Body of pancreas (tissue), 4 donors: ENCODE measurements at regions not wholly inside any gene's neighbourhood (a gene's known extent, or its start where the extent isn't known, plus 50 kb on each side); places are given as distances from the start of the nearest gene placed in this dataset.

ENCODE experiments used
- ATAC-seq: fragments of 150-250 bp; one replicate; pipeline ENCODE4 v1.9.1; 2016
- DNase-seq, 4 donors: peaks; one replicate each; pipeline ENCODE4 v3.0.0-alpha.2; 2019
- H3K27ac ChIP-seq, 4 donors: fragments of 200-600 bp; sonication (generic); 1 replicate in 3 of 4; 2 replicates in 1 of 4; pipeline versions ENCODE4 v1.5.1 to v1.6.1; 2016 to 2019; ENCODE audit warnings: mild to moderate bottlenecking in 1 of 4, mixed read lengths in 1 of 4, moderate library complexity in 1 of 4
- H3K27me3 ChIP-seq, 2 donors: fragments of 200-600 bp; sonication (generic); one replicate each; pipeline ENCODE4 v1.6.0; 2016; ENCODE audit warnings: mild to moderate bottlenecking in 1 of 2
- H3K36me3 ChIP-seq, 2 donors: fragments of 200-600 bp; sonication (generic); replicated peaks in 1 of 2; 2 replicates each; pipeline ENCODE4 v1.5.1; 2016; ENCODE audit warnings: low read depth in 2 of 2; ENCODE audit not compliant: insufficient read depth in 1 of 2
- H3K4me1 ChIP-seq: fragments of 200-600 bp; sonication (generic); one replicate; pipeline ENCODE4 v1.6.0; 2016
- H3K4me3 ChIP-seq, 2 donors: fragments of 200-600 bp; sonication (generic); 1 replicate in 1 of 2; 2 replicates in 1 of 2; pipeline ENCODE4 v1.5.1; 2016 to 2019
- H3K9me3 ChIP-seq, 3 donors: fragments of 200-600 bp; sonication (generic); 1 replicate in 2 of 3; 2 replicates in 1 of 3; pipeline ENCODE4 v1.5.1; 2016
- POLR2A ChIP-seq, 3 donors: fragments of 450-650 bp; IDR thresholded peaks; one replicate each; pipeline ENCODE4 v1.6.1; 2016; ENCODE audit warnings: antibody characterized with exemption in 3 of 3, mild to moderate bottlenecking in 2 of 3
- WGBS, 2 donors: methylation state at CpG; one replicate each; pipeline ENCODE4 v1.1.5; 2017; 5-methylcytosine and 5-hydroxymethylcytosine counted together
- intact Hi-C: fragments of 100-400 bp; cut with DNase I; formaldehyde crosslinking; loops from one replicate; pipeline ENCODE4 v1.15.1; 2023
- TF ChIP-seq, protein P1 (sequence below), 7 experiments: fragments of 450-650 bp in 4 of 7; fragments of 200-600 bp in 3 of 7; sonication (generic) in 3 of 7; IDR thresholded peaks; one replicate each; pipeline ENCODE4 v1.5.1; 2016 to 2019; ENCODE audit warnings: antibody characterized with exemption in 7 of 7

DNA sequence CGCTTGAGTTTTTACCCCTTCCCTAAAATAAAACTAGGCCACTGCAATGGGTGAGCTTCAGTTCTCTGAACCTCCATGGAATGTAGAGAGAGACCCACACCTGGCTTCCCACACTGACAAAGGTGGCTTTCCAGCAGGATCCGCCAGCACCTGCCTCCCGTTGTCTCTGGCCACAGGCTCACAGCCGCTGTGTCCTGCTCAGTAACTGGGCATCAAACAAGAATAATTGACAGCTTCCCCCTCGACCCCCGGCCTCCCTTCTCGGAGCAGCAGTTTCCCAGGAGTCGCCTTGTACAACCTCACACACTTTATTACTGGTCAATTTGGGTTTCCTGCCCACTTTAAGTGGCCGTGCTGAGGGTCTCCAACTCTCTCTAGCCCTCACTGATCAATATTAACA is 586.1 kb upstream of the PSMD7 start:
- ATAC-seq (no peak), DNase-seq (no peak)
- no peak for TF ChIP-seq POLR2A (IDR thresholded peaks at IDR 0.05)
- TF ChIP-seq, protein P1, sequence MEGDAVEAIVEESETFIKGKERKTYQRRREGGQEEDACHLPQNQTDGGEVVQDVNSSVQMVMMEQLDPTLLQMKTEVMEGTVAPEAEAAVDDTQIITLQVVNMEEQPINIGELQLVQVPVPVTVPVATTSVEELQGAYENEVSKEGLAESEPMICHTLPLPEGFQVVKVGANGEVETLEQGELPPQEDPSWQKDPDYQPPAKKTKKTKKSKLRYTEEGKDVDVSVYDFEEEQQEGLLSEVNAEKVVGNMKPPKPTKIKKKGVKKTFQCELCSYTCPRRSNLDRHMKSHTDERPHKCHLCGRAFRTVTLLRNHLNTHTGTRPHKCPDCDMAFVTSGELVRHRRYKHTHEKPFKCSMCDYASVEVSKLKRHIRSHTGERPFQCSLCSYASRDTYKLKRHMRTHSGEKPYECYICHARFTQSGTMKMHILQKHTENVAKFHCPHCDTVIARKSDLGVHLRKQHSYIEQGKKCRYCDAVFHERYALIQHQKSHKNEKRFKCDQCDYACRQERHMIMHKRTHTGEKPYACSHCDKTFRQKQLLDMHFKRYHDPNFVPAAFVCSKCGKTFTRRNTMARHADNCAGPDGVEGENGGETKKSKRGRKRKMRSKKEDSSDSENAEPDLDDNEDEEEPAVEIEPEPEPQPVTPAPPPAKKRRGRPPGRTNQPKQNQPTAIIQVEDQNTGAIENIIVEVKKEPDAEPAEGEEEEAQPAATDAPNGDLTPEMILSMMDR (IDR thresholded peaks at IDR 0.05), result no peak
- Histone ChIP-seq H3K36me3 (no peaks in the 10 kb centered on the region), H3K4me3 (no peak overlapping the region), H3K4me1 (peaks cover 4% of the 10 kb centered on the region), H3K9me3 (no peaks in the 10 kb centered on the region), H3K27ac (no peak overlapping the region), H3K27me3 (no peaks in the 10 kb centered on the region)
- 69 to 82% methylated on average over 9 of the region's 9 CpGs for WGBS, 2 donors
- intact Hi-C loops, result no loop called here

DNA sequence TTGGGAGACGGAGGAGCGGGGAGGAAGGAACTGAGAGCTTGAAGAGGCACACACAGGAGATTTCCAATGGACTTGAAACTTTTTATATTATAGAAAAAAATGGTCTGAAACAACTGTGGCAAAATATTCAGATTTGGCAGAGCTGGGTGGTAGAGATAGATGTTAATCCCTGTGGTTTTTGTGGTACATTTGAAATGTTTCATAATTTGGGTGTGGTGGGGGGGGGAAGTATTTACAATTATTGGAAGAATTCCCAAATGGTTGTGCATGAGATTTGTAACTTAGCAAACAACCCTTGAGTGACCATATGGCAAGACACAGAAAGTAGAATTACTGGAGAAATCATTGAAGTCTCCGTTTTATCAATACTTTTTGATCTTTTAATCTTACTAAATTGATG is 588.8 kb upstream of the PSMD7 start:
- intact Hi-C loops, result no loop called here
- ATAC-seq, result no peak
- TF ChIP-seq, protein P1 (IDR thresholded peaks at IDR 0.05), result no peak
- TF ChIP-seq POLR2A (IDR thresholded peaks at IDR 0.05), result no peak

DNA sequence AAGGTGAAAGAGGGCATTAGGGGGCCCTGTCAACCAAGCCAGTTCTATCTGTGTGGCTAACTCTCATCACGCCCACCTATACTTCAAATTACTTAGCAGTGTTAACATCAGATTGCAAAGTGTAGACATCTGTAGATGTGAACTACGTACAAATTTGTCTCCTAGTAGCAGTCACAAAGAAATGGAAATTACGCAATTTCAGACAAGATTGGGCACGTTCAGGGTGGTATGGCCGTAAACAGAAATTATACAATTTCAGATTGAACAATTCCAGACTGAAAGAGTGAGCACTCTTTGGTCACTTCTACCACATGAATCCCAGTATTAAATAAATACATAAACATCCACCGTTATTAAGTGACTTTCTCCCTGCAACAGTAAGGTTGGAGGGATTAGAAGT is 592.7 kb upstream of the PSMD7 start:
- H3K4me1 ChIP-seq, result no peaks in the 10 kb centered on the region
- WGBS, 2 donors, result 82 to 88% methylated on average over 6 of the region's 6 CpGs
- H3K27ac ChIP-seq, result no peak overlapping the region
- intact Hi-C loops, result no loop called here
- H3K9me3 ChIP-seq, result no peaks in the 10 kb centered on the region
- no peaks in the 10 kb centered on the region for H3K27me3 ChIP-seq
- TF ChIP-seq, protein P1 (IDR thresholded peaks at IDR 0.05), result no peak
- TF ChIP-seq POLR2A (IDR thresholded peaks at IDR 0.05), result no peak
- no peaks in the 10 kb centered on the region for H3K36me3 ChIP-seq
- ATAC-seq (no peak), DNase-seq (no peak)
- no peak overlapping the region for H3K4me3 ChIP-seq

More for the DNA sequence above, 588.8 kb upstream of the PSMD7 start:
- H3K9me3 ChIP-seq, result no peaks in the 10 kb centered on the region
- 77 to 79% methylated on average over 3 of the region's 3 CpGs for WGBS, 2 donors
- H3K36me3 ChIP-seq, result no peaks in the 10 kb centered on the region
- no peak overlapping the region for H3K4me3 ChIP-seq
- DNase-seq, result no peak
- no peaks in the 10 kb centered on the region for H3K27me3 ChIP-seq
- H3K27ac ChIP-seq, result no peak overlapping the region
- H3K4me1 ChIP-seq, result peaks cover 4% of the 10 kb centered on the region

DNA sequence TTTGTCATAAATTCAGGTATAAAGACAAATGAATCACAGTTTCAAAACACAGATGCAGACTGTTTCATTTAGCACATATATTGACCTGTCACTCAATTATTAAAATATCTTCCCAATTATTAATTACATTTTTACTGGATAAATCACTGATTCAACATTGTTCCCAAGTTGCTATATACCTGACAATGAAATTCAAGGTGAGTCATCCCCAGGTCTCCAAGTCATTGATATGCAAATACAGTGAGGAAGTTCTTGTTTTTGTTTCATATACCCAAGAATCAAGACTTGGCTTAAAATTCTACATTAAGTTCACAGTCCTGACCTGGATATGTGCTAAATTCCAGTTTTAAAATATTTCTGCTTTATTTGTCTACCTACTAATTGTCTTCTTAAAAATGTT is 599.3 kb upstream of the PSMD7 start:
- no peak for TF ChIP-seq POLR2A (IDR thresholded peaks at IDR 0.05)
- TF ChIP-seq, protein P1 (IDR thresholded peaks at IDR 0.05), result no peak
- DNase-seq (no peak), ATAC-seq (no peak)

DNA sequence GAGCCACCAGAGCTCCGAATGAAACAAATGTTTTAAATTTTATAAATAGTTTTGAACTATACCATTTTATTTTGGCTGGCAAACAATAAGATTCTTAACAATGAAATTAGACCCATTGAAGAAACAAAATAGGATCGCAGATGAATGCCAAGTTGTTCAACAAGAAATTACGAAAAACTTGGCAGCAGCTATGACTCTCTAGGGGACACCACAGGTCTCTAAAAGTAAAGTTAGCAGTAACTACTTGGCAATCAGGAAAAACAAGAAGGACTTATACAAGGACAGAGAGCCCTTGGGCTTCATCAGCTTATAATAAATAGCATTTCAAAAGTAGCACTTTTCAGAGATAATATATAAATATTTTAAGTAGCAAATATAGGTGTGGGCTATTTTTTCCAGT is 603.8 kb upstream of the PSMD7 start:
- no peak for ATAC-seq
- no peak overlapping the region for H3K27ac ChIP-seq
- no peaks in the 10 kb centered on the region for H3K4me1 ChIP-seq
- no peak for TF ChIP-seq POLR2A (IDR thresholded peaks at IDR 0.05)
- TF ChIP-seq, protein P1 (IDR thresholded peaks at IDR 0.05), result no peak
- no peaks in the 10 kb centered on the region for H3K27me3 ChIP-seq
- WGBS, 2 donors, result 60 to 68% methylated on average over 3 of the region's 3 CpGs
- no peaks in the 10 kb centered on the region for H3K9me3 ChIP-seq
- H3K36me3 ChIP-seq, result no peaks in the 10 kb centered on the region
- DNase-seq, result no peak
- no peak overlapping the region for H3K4me3 ChIP-seq
- intact Hi-C loops, result no loop called here

More for the DNA sequence above, 599.3 kb upstream of the PSMD7 start:
- no peaks in the 10 kb centered on the region for H3K36me3 ChIP-seq
- no peak overlapping the region for H3K27ac ChIP-seq
- intact Hi-C loops, result no loop called here
- H3K4me1 ChIP-seq, result no peaks in the 10 kb centered on the region
- H3K4me3 ChIP-seq, result no peak overlapping the region
- no peaks in the 10 kb centered on the region for H3K27me3 ChIP-seq
- H3K9me3 ChIP-seq, result no peaks in the 10 kb centered on the region
